ENCODE measurements at regions not wholly inside any gene's neighbourhood (a gene's known extent, or its start where the extent isn't known, plus 50 kb on each side); places are given as distances from the start of the nearest gene placed in this dataset.

DNA sequence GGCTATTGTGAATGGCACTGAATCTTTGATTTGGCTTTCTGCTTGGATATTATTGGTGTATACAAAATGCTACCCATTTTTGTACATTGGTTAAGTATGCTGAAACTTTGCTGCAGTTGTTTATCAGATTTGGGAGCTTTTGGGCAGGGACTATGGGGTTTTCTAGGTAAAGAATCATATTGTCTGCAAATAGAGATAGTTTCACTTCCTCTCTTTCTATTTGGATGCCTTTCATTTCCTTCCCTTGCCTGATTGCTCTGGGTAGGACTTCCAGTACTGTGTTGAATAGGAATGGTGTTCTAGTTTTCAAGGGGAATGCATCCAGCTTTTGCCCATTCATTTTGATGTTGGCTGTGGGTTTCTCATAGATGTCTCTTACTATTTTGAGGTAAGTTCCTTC lies 489.1 kb upstream of the LRATD1 start:
- H3K36me3 Mint-ChIP-seq (ENCODE audit: low read depth) = no peaks in the 10 kb centered on the region

GRCh38 chr2:14148216-14148615 lies 484.3 kb upstream of the LRATD1 start:
- Mint-ChIP-seq H3K27me3 (no peaks in the 10 kb centered on the region), H3K4me3 (no peak overlapping the region), H3K4me1 (no peaks in the 10 kb centered on the region), H3K27ac (no peak overlapping the region), H3K9me3 (no peaks in the 10 kb centered on the region), H3K36me3 (ENCODE audit: low read depth) (no peaks in the 10 kb centered on the region)
- DNase-seq = no peak
- intact Hi-C loops (cut with micrococcal nuclease) = no loop called here

More for the DNA sequence above, 489.1 kb upstream of the LRATD1 start:
- intact Hi-C loops (cut with micrococcal nuclease) = no loop called here
- H3K4me1 Mint-ChIP-seq = no peaks in the 10 kb centered on the region
- DNase-seq = no peak
- H3K9me3 Mint-ChIP-seq = no peaks in the 10 kb centered on the region
- H3K4me3 Mint-ChIP-seq = no peak overlapping the region
- no peaks in the 10 kb centered on the region for H3K27me3 Mint-ChIP-seq
- no peak overlapping the region for H3K27ac Mint-ChIP-seq

- H3K9me3 Mint-ChIP-seq = no peaks in the 10 kb centered on the region
- H3K27ac Mint-ChIP-seq = no peak overlapping the region
- DNase-seq = no peak
- H3K4me3 Mint-ChIP-seq = no peak overlapping the region
- H3K27me3 Mint-ChIP-seq = no peaks in the 10 kb centered on the region
- H3K36me3 Mint-ChIP-seq (ENCODE audit: low read depth) = no peaks in the 10 kb centered on the region
- no peaks in the 10 kb centered on the region for H3K4me1 Mint-ChIP-seq
- intact Hi-C loops (cut with micrococcal nuclease) = no loop called here
Observed at GRCh38 chr2:14157816-14158215, 474.7 kb upstream of the LRATD1 start.

DNA sequence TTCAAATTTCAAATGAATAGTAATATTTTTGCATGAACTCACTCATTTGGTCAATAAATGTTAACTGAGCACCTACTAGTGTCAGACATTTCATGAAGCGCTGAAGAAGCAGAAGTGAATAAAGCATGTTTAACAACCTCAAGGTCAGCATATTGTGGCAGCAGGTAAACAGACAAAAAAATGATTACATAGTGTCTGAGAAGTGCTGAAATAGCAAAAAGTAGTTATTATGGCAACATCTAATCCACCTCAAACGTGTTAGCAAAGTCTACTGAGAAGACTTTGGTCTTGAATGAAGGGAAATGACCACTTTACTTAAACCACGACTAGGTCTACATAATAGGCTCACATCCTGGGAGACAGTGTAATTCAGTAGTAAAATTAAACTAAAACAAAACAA lies 452.2 kb upstream of the LRATD1 start:
- Mint-ChIP-seq H3K27me3 (no peaks in the 10 kb centered on the region), H3K9me3 (no peaks in the 10 kb centered on the region), H3K4me3 (no peak overlapping the region), H3K27ac (no peak overlapping the region), H3K36me3 (ENCODE audit: low read depth) (no peaks in the 10 kb centered on the region), H3K4me1 (no peaks in the 10 kb centered on the region)
- no peak for DNase-seq
- intact Hi-C loops (cut with micrococcal nuclease) = no loop called here

GRCh38 chr2:14182227-14182946 lies 450.1 kb upstream of the LRATD1 start:
- Mint-ChIP-seq H3K36me3 (ENCODE audit: low read depth) (no peaks in the 10 kb centered on the region), H3K9me3 (no peaks in the 10 kb centered on the region), H3K4me1 (no peaks in the 10 kb centered on the region), H3K4me3 (no peak overlapping the region), H3K27ac (no peak overlapping the region), H3K27me3 (no peaks in the 10 kb centered on the region)
- intact Hi-C loops (cut with micrococcal nuclease) = no loop called here
- DNase-seq = no peak

DNA sequence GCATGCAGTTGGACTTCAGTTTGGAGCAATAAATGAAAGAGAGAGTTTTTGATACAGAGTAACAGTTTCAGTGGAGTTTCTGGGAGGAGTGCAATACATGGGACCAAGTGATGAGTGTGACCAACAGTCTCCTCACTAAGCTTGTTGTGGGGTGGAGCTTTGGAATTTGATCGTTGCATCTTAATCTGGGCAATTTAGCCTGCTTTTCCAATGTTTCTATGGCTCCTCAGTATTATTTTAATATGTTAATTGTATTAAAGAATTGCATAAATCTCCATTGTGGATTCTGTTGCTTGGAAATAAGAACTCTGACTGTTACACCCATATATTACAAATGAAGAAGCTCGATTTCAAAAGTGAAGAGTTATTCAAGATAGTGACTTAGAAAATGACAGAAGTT lies 446.6 kb upstream of the LRATD1 start:
- no peaks in the 10 kb centered on the region for H3K36me3 Mint-ChIP-seq (ENCODE audit: low read depth)

DNA sequence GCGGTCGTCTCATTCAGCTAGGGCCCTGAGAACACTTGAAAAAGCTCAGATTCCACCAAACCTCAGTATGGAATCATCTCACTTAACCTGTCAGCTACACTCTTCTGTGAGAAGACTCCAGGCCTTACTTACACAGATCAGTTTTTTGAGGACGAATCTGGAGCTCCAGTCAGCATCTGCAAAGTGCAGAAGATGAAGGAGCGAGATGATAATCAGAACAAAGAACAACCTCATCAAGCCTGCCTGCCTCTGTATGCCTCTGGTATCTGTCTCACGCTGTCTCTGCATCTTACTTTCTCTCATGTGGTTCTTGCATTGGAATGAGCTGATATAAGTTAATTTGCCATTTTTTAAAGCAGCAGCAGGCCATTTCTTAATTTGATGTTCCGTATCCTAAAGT lies 444.1 kb upstream of the LRATD1 start:
- intact Hi-C loops (cut with micrococcal nuclease) = no loop called here
- Mint-ChIP-seq H3K27ac (no peak overlapping the region), H3K9me3 (peaks cover 3% of the 10 kb centered on the region), H3K27me3 (no peaks in the 10 kb centered on the region), H3K4me3 (no peak overlapping the region), H3K4me1 (no peaks in the 10 kb centered on the region), H3K36me3 (ENCODE audit: low read depth) (no peaks in the 10 kb centered on the region)
- DNase-seq = no peak

More for the DNA sequence above, 446.6 kb upstream of the LRATD1 start:
- no peak overlapping the region for H3K27ac Mint-ChIP-seq
- intact Hi-C loops (cut with micrococcal nuclease) = no loop called here
- H3K9me3 Mint-ChIP-seq = no peaks in the 10 kb centered on the region
- no peak for DNase-seq
- H3K4me1 Mint-ChIP-seq = no peaks in the 10 kb centered on the region
- H3K27me3 Mint-ChIP-seq = no peaks in the 10 kb centered on the region
- no peak overlapping the region for H3K4me3 Mint-ChIP-seq

GRCh38 chr2:14189929-14190328 lies 442.6 kb upstream of the LRATD1 start:
- DNase-seq = no peak
- Mint-ChIP-seq H3K4me3 (no peak overlapping the region), H3K27me3 (no peaks in the 10 kb centered on the region), H3K4me1 (no peaks in the 10 kb centered on the region), H3K27ac (no peak overlapping the region), H3K9me3 (peaks cover 3% of the 10 kb centered on the region), H3K36me3 (ENCODE audit: low read depth) (no peaks in the 10 kb centered on the region)
- intact Hi-C loops (cut with micrococcal nuclease) = no loop called here

DNA sequence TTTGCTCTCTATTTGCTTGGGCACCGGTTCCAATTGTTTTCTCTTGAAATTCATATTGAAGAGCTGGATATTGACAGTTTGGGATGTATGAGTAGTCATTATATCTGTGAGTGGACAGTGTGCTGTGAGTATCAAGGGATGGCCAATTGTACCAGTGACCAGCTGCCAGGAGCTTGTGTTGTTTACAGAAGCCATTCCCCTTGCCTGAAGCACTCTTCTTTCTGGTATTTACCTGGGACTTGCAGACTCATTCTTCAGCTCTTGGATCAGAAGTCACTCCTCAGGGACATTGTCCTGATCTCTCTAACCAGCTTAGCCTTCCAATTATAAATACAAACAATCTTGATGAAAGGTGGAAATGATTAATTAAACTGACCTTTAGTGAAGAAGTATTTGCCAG lies 438.3 kb upstream of the LRATD1 start:
- no peak overlapping the region for H3K4me3 Mint-ChIP-seq
- no peak overlapping the region for H3K27ac Mint-ChIP-seq
- H3K36me3 Mint-ChIP-seq (ENCODE audit: low read depth) = no peaks in the 10 kb centered on the region
- H3K4me1 Mint-ChIP-seq = no peaks in the 10 kb centered on the region
- DNase-seq = no peak
- H3K9me3 Mint-ChIP-seq = peaks cover 3% of the 10 kb centered on the region
- H3K27me3 Mint-ChIP-seq = no peaks in the 10 kb centered on the region
- intact Hi-C loops (cut with micrococcal nuclease) = no loop called here

DNA sequence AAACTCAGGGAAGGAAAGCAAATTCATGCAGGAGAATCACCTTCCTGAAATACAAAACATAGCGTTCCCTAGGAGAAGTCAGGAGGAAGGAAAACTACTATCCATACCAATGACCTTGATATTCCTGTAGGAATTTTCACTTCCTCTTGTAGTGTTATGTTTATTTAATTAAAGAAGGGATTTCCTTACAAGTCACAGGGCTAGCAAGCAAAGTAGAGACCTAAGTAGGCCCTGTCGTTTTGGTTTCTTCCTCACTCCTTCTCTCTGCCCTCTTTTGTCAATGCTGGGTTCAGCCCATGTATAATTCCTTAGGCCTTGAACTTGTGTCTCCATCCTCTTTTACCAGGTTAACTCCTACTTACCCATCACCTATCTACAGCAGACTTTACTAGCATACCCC lies 435.2 kb upstream of the LRATD1 start:
- no peaks in the 10 kb centered on the region for H3K27me3 Mint-ChIP-seq
- no peaks in the 10 kb centered on the region for H3K36me3 Mint-ChIP-seq (ENCODE audit: low read depth)
- DNase-seq = no peak
- H3K4me1 Mint-ChIP-seq = no peaks in the 10 kb centered on the region
- no peak overlapping the region for H3K27ac Mint-ChIP-seq
- intact Hi-C loops (cut with micrococcal nuclease) = no loop called here
- H3K9me3 Mint-ChIP-seq = peaks cover 3% of the 10 kb centered on the region
- H3K4me3 Mint-ChIP-seq = no peak overlapping the region

- Mint-ChIP-seq H3K9me3 (no peaks in the 10 kb centered on the region), H3K4me3 (no peak overlapping the region)
Observed at GRCh38 chr2:14199040-14199439, 433.5 kb upstream of the LRATD1 start.

DNA sequence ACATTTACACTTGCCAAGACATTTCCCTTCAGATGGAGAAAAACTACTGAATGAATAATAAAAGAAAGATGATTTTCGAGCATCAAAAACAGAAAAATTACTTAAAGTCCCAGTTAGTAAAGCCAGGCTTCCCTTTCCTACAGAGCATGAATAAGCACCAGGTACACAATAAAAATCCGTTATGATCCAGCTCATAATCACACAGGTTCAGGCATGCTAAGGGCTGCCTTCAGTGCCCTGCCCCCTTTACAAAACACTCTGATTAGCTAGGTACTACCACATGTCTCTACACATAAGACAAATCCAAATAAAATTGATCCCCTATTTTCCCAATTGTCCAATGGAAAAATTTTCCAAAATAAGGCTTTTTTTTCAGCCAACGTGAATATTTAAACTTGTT lies 413.2 kb upstream of the LRATD1 start:
- no peak for DNase-seq
- no peaks in the 10 kb centered on the region for H3K36me3 Mint-ChIP-seq (ENCODE audit: low read depth)
- intact Hi-C loops (cut with micrococcal nuclease) = no loop called here
- H3K27ac Mint-ChIP-seq = no peak overlapping the region
- H3K9me3 Mint-ChIP-seq = no peaks in the 10 kb centered on the region
- H3K4me1 Mint-ChIP-seq = no peaks in the 10 kb centered on the region
- H3K27me3 Mint-ChIP-seq = no peaks in the 10 kb centered on the region
- no peak overlapping the region for H3K4me3 Mint-ChIP-seq

More at GRCh38 chr2:14199040-14199439, 433.5 kb upstream of the LRATD1 start:
- Mint-ChIP-seq H3K4me1 (no peaks in the 10 kb centered on the region), H3K27me3 (no peaks in the 10 kb centered on the region), H3K27ac (no peak overlapping the region), H3K36me3 (ENCODE audit: low read depth) (no peaks in the 10 kb centered on the region)
- DNase-seq = no peak
- intact Hi-C loops (cut with micrococcal nuclease) = no loop called here

DNA sequence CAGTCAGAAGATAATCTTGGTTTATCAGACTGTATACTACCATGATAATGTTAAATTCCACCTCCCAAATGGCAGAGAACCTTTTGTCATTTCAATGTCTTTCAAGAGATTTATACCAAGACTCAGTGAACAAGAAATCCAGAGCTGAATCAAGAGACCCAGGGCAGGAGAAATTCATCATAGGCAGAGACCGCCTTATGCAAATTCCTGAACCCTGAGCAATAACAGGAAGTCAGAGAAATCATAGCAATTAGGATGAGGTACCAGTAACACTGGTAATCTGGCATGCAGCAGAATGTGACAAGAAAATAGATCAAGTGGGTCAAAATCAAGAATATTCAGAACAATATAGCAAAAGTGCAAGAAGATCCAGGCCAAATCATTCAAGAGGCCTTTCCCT lies 412.4 kb upstream of the LRATD1 start:
- intact Hi-C loops (cut with micrococcal nuclease) = no loop called here
- no peak overlapping the region for H3K27ac Mint-ChIP-seq

GRCh38 chr2:14221466-14221865 lies 411.1 kb upstream of the LRATD1 start:
- Mint-ChIP-seq H3K36me3 (ENCODE audit: low read depth) (no peaks in the 10 kb centered on the region), H3K4me1 (no peaks in the 10 kb centered on the region), H3K4me3 (no peak overlapping the region), H3K27me3 (no peaks in the 10 kb centered on the region), H3K9me3 (no peaks in the 10 kb centered on the region), H3K27ac (no peak overlapping the region)
- intact Hi-C loops (cut with micrococcal nuclease) = no loop called here
- no peak for DNase-seq

More for the DNA sequence above, 412.4 kb upstream of the LRATD1 start:
- Mint-ChIP-seq H3K9me3 (no peaks in the 10 kb centered on the region), H3K27me3 (no peaks in the 10 kb centered on the region), H3K36me3 (ENCODE audit: low read depth) (no peaks in the 10 kb centered on the region), H3K4me1 (no peaks in the 10 kb centered on the region), H3K4me3 (no peak overlapping the region)
- DNase-seq = no peak

- intact Hi-C loops (cut with micrococcal nuclease) = no loop called here
Observed at GRCh38 chr2:14223576-14223975, 408.9 kb upstream of the LRATD1 start.

More at GRCh38 chr2:14223576-14223975, 408.9 kb upstream of the LRATD1 start:
- no peaks in the 10 kb centered on the region for H3K36me3 Mint-ChIP-seq (ENCODE audit: low read depth)
- DNase-seq = no peak
- no peaks in the 10 kb centered on the region for H3K27me3 Mint-ChIP-seq
- no peaks in the 10 kb centered on the region for H3K4me1 Mint-ChIP-seq
- no peak overlapping the region for H3K27ac Mint-ChIP-seq
- H3K4me3 Mint-ChIP-seq = no peak overlapping the region
- no peaks in the 10 kb centered on the region for H3K9me3 Mint-ChIP-seq
